IMR-90 (cell line): ENCODE measurements at regions not wholly inside any gene's neighbourhood (a gene's known extent, or its start where the extent isn't known, plus 50 kb on each side); places are given as distances from the start of the nearest gene placed in this dataset.

ENCODE experiments used
- ATAC-seq: fragments of 200-7000 bp; cut with Tn5 transposase; 2 replicates; pipeline ENCODE4 v1.9.1; 2020; ENCODE audit warnings: low read depth, mild to moderate bottlenecking, moderate library complexity
- BruUV-seq: library from RNA; stranded (reverse); fragments of 400-500 nt; replicated peaks from 2 replicates; lab custom pipeline; 2021; lab: Mats Ljungman, UMichigan
- CTCF ChIA-PET: fragments of 300-600 bp; formaldehyde crosslinking; extraction: SDS; loops from one replicate; lab custom pipeline; 2021; ENCODE audit warnings: antibody characterized with exemption; lab: Yijun Ruan, JAX
- POLR2A ChIA-PET: fragments of 300-600 bp; sonication (Branson Sonifier 250); formaldehyde crosslinking; loops from one replicate; lab custom pipeline; 2022; ENCODE audit warnings: antibody characterized with exemption; ENCODE audit not compliant: unreplicated experiment; lab: Charles Lee
- DNase-seq: peaks from one replicate; pipeline ENCODE4 v3.0.0; 2013
- H2AFZ ChIP-seq: replicated peaks from 2 replicates; pipeline ENCODE3; 2013; ENCODE audit warnings: low read length, mild to moderate bottlenecking; ENCODE audit not compliant: poor library complexity
- H2AK5ac ChIP-seq: 2 replicates; pipeline ENCODE4 v1.6.1; 2013; ENCODE audit warnings: low read depth, low read length, inconsistent platforms
- H2AK9ac ChIP-seq: replicated peaks from 2 replicates; pipeline ENCODE3; 2013; ENCODE audit warnings: mild to moderate bottlenecking, low read depth, low read length, moderate library complexity; ENCODE audit not compliant: poor library complexity
- H2BK120ac ChIP-seq: 2 replicates; pipeline ENCODE4 v1.6.1; 2013; ENCODE audit warnings: low read depth, low read length, inconsistent platforms
- H2BK15ac ChIP-seq: 3 replicates; pipeline ENCODE4 v1.6.1; 2013; ENCODE audit warnings: low read depth, low read length, inconsistent platforms
- H2BK20ac ChIP-seq: 2 replicates; pipeline ENCODE4 v1.6.1; 2013; ENCODE audit warnings: low read depth, mild to moderate bottlenecking, inconsistent platforms, low read length, moderate library complexity
- H2BK5ac ChIP-seq: 2 replicates; pipeline ENCODE4 v1.6.1; 2013; ENCODE audit warnings: mild to moderate bottlenecking, low read depth, low read length, inconsistent platforms; ENCODE audit not compliant: poor library complexity, severe bottlenecking
- H3K14ac ChIP-seq: replicated peaks from 2 replicates; pipeline ENCODE4 v1.6.1; 2013; ENCODE audit warnings: low read depth, low read length, inconsistent platforms
- H3K18ac ChIP-seq: 2 replicates; pipeline ENCODE4 v1.6.1; 2013; ENCODE audit warnings: low read depth, low read length, control low read depth
- H3K23ac ChIP-seq: 2 replicates; pipeline ENCODE4 v1.6.1; 2013; ENCODE audit warnings: low read depth, low read length, inconsistent platforms
- H3K27ac ChIP-seq: 2 replicates; pipeline ENCODE4 v1.5.1; 2013; ENCODE audit warnings: mild to moderate bottlenecking, control low read depth, low read length; ENCODE audit not compliant: insufficient read depth
- H3K27me3 ChIP-seq: 2 replicates; pipeline ENCODE4 v1.6.1; 2013; ENCODE audit warnings: low read length; ENCODE audit not compliant: control insufficient read depth, insufficient read depth
- H3K36me3 ChIP-seq: 2 replicates; pipeline ENCODE4 v1.6.1; 2013; ENCODE audit warnings: low read length, mixed read lengths; ENCODE audit not compliant: control insufficient read depth, insufficient read depth
- H3K4ac ChIP-seq: 2 replicates; pipeline ENCODE4 v1.6.1; 2013; ENCODE audit warnings: low read depth, low read length, inconsistent platforms
- H3K4me1 ChIP-seq: 2 replicates; pipeline ENCODE4 v1.6.1; 2013; ENCODE audit warnings: low read length, mixed read lengths; ENCODE audit not compliant: control insufficient read depth, insufficient read depth
- H3K4me2 ChIP-seq: 2 replicates; pipeline ENCODE4 v1.6.1; 2013; ENCODE audit warnings: low read depth, mild to moderate bottlenecking, control low read depth, low read length, moderate library complexity
- H3K4me3 ChIP-seq: 2 replicates; pipeline ENCODE4 v1.5.1; 2013; ENCODE audit warnings: low read depth, mild to moderate bottlenecking, control low read depth, low read length, moderate library complexity; ENCODE audit not compliant: insufficient read depth
- H3K56ac ChIP-seq: 2 replicates; pipeline ENCODE4 v1.6.1; 2013; ENCODE audit warnings: low read length, inconsistent platforms; ENCODE audit not compliant: insufficient read depth; ENCODE audit errors: extremely low read depth
- H3K79me1 ChIP-seq, 2 experiments: 2 replicates each; pipeline ENCODE4 v1.6.1; 2013; ENCODE audit warnings: low read length in 2 of 2, inconsistent platforms in 1 of 2, low read depth in 1 of 2
- H3K9ac ChIP-seq: 2 replicates; pipeline ENCODE4 v1.6.1; 2013; ENCODE audit warnings: low read depth, low read length, control low read depth
- H3K9me1 ChIP-seq: 2 replicates; pipeline ENCODE4 v1.6.1; 2013; ENCODE audit warnings: low read length, inconsistent platforms; ENCODE audit not compliant: insufficient read depth
- H3K9me3 ChIP-seq: 2 replicates; pipeline ENCODE4 v1.6.1; 2013; ENCODE audit warnings: low read length; ENCODE audit not compliant: control insufficient read depth, insufficient read depth
- H4K20me1 ChIP-seq: 2 replicates; pipeline ENCODE4 v1.6.1; 2013; ENCODE audit warnings: low read length, inconsistent platforms; ENCODE audit not compliant: insufficient read depth
- H4K5ac ChIP-seq: 2 replicates; pipeline ENCODE4 v1.6.1; 2013; ENCODE audit warnings: mild to moderate bottlenecking, low read depth, low read length, control low read depth
- H4K8ac ChIP-seq, 2 experiments: 2 replicates each; pipeline ENCODE4 v1.6.1; 2013; ENCODE audit warnings: low read depth in 2 of 2, low read length in 2 of 2, control low read depth in 1 of 2, inconsistent platforms in 1 of 2
- H4K91ac ChIP-seq: 2 replicates; pipeline ENCODE4 v1.6.1; 2013; ENCODE audit warnings: low read depth, low read length, inconsistent platforms; ENCODE audit not compliant: insufficient read depth
- BHLHE40 ChIP-seq: fragments of 150-350 bp; IDR thresholded peaks from 2 replicates; pipeline ENCODE4 v1.6.1; 2016; ENCODE audit warnings: mild to moderate bottlenecking, low read depth, low read length
- CEBPB ChIP-seq: IDR thresholded peaks from 2 replicates; pipeline ENCODE4 v1.6.1; 2012; ENCODE audit warnings: low read depth, low read length, improper control_type of control experiment
- CHD1 ChIP-seq: IDR thresholded peaks from 2 replicates; pipeline ENCODE4 v1.6.1; 2012; ENCODE audit warnings: low read depth, low read length, improper control_type of control experiment
- CTCF ChIP-seq: conservative IDR thresholded peaks from 2 replicates; pipeline ENCODE4 v1.5.1; 2012; ENCODE audit warnings: mild to moderate bottlenecking, low read depth, low read length, improper control_type of control experiment
- ELK1 ChIP-seq: fragments of 150-350 bp; IDR thresholded peaks from 2 replicates; pipeline ENCODE4 v1.6.1; 2016; ENCODE audit warnings: low read depth, mild to moderate bottlenecking, low read length, moderate library complexity, borderline replicate concordance
- FOS ChIP-seq: fragments of 150-350 bp; IDR thresholded peaks from 2 replicates; pipeline ENCODE4 v1.6.1; 2016; ENCODE audit warnings: low read depth, low read length
- MAFK ChIP-seq: IDR thresholded peaks from 2 replicates; pipeline ENCODE4 v1.6.1; 2012; ENCODE audit warnings: low read depth, low read length, improper control_type of control experiment
- MAZ ChIP-seq: IDR thresholded peaks from 2 replicates; pipeline ENCODE4 v1.6.1; 2012; ENCODE audit warnings: low read depth, mild to moderate bottlenecking, low read length, improper control_type of control experiment, moderate library complexity, borderline replicate concordance
- MXI1 ChIP-seq: IDR thresholded peaks from 2 replicates; pipeline ENCODE4 v1.6.1; 2012; ENCODE audit warnings: low read depth, mild to moderate bottlenecking, low read length, moderate library complexity, borderline replicate concordance
- NFE2L2 ChIP-seq: fragments of 150-350 bp; IDR thresholded peaks from 2 replicates; pipeline ENCODE4 v1.6.1; 2016; ENCODE audit warnings: low read depth, mild to moderate bottlenecking, low read length
- POLR2A ChIP-seq: IDR thresholded peaks from 2 replicates; pipeline ENCODE4 v1.6.1; 2012; ENCODE audit warnings: mild to moderate bottlenecking, low read depth, low read length
- RAD21 ChIP-seq: IDR thresholded peaks from 2 replicates; pipeline ENCODE4 v1.6.1; 2012; ENCODE audit warnings: low read length, improper control_type of control experiment
- RCOR1 ChIP-seq: IDR thresholded peaks from 2 replicates; pipeline ENCODE4 v1.6.1; 2012; ENCODE audit warnings: mild to moderate bottlenecking, low read length, improper control_type of control experiment; ENCODE audit not compliant: insufficient replicate concordance
- RFX5 ChIP-seq: IDR thresholded peaks from 2 replicates; pipeline ENCODE4 v1.8.0; 2012; ENCODE audit warnings: low read depth, mild to moderate bottlenecking, low read length, moderate library complexity
- SMC3 ChIP-seq: fragments of 150-350 bp; IDR thresholded peaks from 2 replicates; pipeline ENCODE4 v1.6.1; 2016; ENCODE audit warnings: low read depth, mild to moderate bottlenecking, antibody characterized with exemption, low read length, moderate library complexity
- WGBS, 2 experiments: methylation state at CpG; one replicate each; pipeline versions ENCODE4 v1.1.5 to v1.1.7; 2013; ENCODE audit warnings: missing lambda C conversion rate in 2 of 2; ENCODE audit not compliant: insufficient read length in 1 of 2; ENCODE audit errors: extremely low coverage in 2 of 2; 5-methylcytosine and 5-hydroxymethylcytosine counted together
- dilution Hi-C: fragments of 300-500 bp; cut with HindIII; formaldehyde crosslinking; loops from one replicate; pipeline ENCODE4 v1.14.3; 2018; ENCODE audit warnings: low sequenced_read_pairs; ENCODE audit not compliant: unreplicated experiment
- in situ Hi-C: fragments of 300-500 bp; cut with MboI; formaldehyde crosslinking; loops from 3 replicates; pipeline ENCODE4 v1.14.3; 2019; ENCODE audit warnings: low sequenced_read_pairs, inconsistent platforms, mixed read lengths
- intact Hi-C: fragments of 100-400 bp; cut with micrococcal nuclease; formaldehyde crosslinking; loops from 2 replicates; pipeline ENCODE4 v1.10.0; 2022
- TF ChIP-seq, protein P1 (sequence below): fragments of 150-350 bp; IDR thresholded peaks from 2 replicates; pipeline ENCODE4 v1.6.1; 2017; ENCODE audit warnings: mild to moderate bottlenecking, antibody characterized with exemption, low read length, low read depth

GRCh38 chr6:144606083-144606482 is 320.9 kb downstream of the UTRN start:
- Histone ChIP-seq H2BK5ac (no peak overlapping the region), H2BK20ac (no peak overlapping the region), H3K56ac (no peak overlapping the region), H3K23ac (no peak overlapping the region), H2AFZ (no peak overlapping the region), H3K4me1 (no peaks in the 10 kb centered on the region), H3K14ac (no peak overlapping the region), H3K36me3 (no peaks in the 10 kb centered on the region), H4K5ac (no peak overlapping the region), H3K79me1 (no peaks in the 10 kb centered on the region; a peak in 1 of 4 replicates), H3K27ac (no peak overlapping the region), H2AK5ac (no peak overlapping the region), H4K91ac (no peak overlapping the region), H2BK120ac (no peak overlapping the region), H3K9ac (no peak overlapping the region), H3K27me3 (no peaks in the 10 kb centered on the region), H3K4me2 (no peak overlapping the region), H3K18ac (no peak overlapping the region), H3K4me3 (no peak overlapping the region), H2BK15ac (no peak overlapping the region), H2AK9ac (no peak overlapping the region), H3K4ac (no peak overlapping the region), H4K20me1 (no peaks in the 10 kb centered on the region), H3K9me1 (no peaks in the 10 kb centered on the region), H4K8ac (no peak overlapping the region), H3K9me3 (no peaks in the 10 kb centered on the region)
- TF ChIP-seq ELK1 = no peak
- TF ChIP-seq MXI1 = no peak
- no peak for TF ChIP-seq CHD1
- no peak for TF ChIP-seq RAD21
- TF ChIP-seq RCOR1 = no peak
- no peak for TF ChIP-seq RFX5
- no peak for TF ChIP-seq CEBPB
- TF ChIP-seq MAZ = no peak
- TF ChIP-seq CTCF = no peak
- TF ChIP-seq BHLHE40 = no peak
- TF ChIP-seq FOS = no peak
- TF ChIP-seq, protein P1, sequence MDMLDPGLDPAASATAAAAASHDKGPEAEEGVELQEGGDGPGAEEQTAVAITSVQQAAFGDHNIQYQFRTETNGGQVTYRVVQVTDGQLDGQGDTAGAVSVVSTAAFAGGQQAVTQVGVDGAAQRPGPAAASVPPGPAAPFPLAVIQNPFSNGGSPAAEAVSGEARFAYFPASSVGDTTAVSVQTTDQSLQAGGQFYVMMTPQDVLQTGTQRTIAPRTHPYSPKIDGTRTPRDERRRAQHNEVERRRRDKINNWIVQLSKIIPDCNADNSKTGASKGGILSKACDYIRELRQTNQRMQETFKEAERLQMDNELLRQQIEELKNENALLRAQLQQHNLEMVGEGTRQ = no peak
- TF ChIP-seq SMC3 = no peak
- TF ChIP-seq MAFK = no peak
- no peak for TF ChIP-seq NFE2L2
- no peak for TF ChIP-seq POLR2A
- CTCF ChIA-PET = no interaction called here
- POLR2A ChIA-PET = no interaction called here
- intact Hi-C loops (no loop called here), in situ Hi-C loops (no loop called here), dilution Hi-C loops (no loop called here)
- no CpG with 5 or more reads among the region's 2 CpGs for WGBS, 2 experiments
- no TSS peak for BruUV-seq
- ATAC-seq (no peak), DNase-seq (no peak)
